HG03575 (cell line): ENCODE measurements at regions not wholly inside any gene's neighbourhood (a gene's known extent, or its start where the extent isn't known, plus 50 kb on each side); places are given as distances from the start of the nearest gene placed in this dataset.

Source experiments
- ATAC-seq: cut with Tn5 transposase; IDR thresholded peaks from one replicate; pipeline ENCODE4 v1.9.1; 2021; ENCODE audit not compliant: unreplicated experiment, insufficient number of reproducible peaks, low FRiP score; ENCODE audit errors: extremely low read depth

- ATAC-seq, result no peak
Measured at GRCh38 chr12:34386621-34387255, 364.4 kb downstream of the ALG10 start.

GRCh38 chr12:34387711-34388635, 365.7 kb downstream of the ALG10 start:
- no peak for ATAC-seq

DNA sequence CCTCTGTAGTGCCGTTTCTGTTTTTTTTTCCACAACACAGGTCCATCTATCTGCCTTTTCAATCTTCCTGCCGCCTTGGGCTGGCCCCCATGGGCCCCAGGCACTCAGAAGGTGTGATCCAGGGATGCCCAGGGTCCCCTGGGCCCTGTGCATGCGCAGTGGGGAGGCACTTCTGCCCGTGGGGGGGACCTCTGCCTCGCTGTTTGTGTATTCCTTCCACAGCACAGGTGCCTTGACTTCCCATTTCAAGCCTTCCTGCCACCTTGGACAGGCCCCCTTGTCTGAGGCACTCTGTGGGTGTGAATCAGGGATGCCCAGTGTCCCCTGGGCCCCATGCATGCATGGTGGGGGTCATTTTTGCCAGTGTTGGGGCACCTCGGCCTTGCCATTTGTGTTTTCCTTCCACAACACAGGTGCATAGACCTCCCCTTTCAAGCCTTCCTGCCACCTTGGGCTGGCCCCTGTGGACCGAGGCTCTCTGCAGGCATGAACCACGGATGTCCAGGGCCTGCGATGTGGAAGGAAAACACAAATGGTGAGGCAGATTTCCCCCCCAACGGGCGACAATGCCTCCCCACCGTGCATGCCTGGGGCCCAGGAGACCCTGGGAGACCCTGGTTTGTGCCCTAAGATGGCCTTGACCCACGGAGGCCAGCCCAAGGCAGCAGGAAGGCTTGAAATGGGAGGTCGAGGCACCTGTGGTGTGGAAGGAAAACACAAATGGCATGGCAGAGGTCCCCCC, 366.5 kb downstream of the ALG10 start:
- ATAC-seq, result no peak

- ATAC-seq, result no peak
Measured at GRCh38 chr12:34389378-34390170, 367.3 kb downstream of the ALG10 start.

GRCh38 chr12:34390171-34390841, 368.0 kb downstream of the ALG10 start:
- no peak for ATAC-seq

- no peak for ATAC-seq
Measured at GRCh38 chr12:34390846-34391700, 368.8 kb downstream of the ALG10 start.

GRCh38 chr12:34391771-34392581, 369.7 kb downstream of the ALG10 start:
- ATAC-seq, result no peak

- no peak for ATAC-seq
Measured at GRCh38 chr12:34392741-34393085, 370.4 kb downstream of the ALG10 start.

DNA sequence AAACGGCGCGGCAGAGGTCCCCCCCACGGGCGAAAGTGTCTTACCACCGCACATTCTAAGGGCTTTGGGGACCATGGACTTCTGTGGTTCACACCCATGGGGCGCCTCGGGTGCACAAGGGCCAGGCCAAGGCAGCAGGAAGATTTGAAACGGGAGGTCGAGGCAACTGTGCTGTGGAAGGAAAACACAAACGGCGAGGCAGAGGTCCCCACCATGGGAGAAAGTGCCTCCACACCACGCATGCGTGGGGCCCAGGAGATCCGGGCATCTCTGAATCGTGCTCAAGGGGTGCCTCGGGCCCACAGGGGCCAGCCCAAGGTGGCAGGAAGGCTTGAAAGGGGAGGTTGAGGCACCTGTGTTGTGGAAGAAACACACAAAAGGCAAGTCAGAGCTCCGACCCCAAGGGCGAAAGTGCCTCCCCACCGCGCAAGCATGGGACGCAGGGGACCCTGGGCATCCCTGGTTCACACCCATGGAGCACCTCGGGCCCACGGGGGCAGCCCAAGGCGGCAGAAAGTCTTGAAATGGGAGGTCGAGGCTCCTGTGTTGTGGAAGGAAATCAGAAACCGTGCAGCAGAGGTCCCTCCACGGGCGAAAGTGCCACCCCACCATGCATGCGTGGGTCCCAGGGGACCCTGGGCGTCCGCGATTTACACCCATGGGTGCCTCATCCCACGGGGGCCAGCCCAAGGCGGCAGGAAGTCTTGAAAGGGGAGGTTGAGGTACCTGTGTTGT, 371.0 kb downstream of the ALG10 start:
- ATAC-seq, result no peak

GRCh38 chr12:34393821-34394150, 371.5 kb downstream of the ALG10 start:
- no peak for ATAC-seq

DNA sequence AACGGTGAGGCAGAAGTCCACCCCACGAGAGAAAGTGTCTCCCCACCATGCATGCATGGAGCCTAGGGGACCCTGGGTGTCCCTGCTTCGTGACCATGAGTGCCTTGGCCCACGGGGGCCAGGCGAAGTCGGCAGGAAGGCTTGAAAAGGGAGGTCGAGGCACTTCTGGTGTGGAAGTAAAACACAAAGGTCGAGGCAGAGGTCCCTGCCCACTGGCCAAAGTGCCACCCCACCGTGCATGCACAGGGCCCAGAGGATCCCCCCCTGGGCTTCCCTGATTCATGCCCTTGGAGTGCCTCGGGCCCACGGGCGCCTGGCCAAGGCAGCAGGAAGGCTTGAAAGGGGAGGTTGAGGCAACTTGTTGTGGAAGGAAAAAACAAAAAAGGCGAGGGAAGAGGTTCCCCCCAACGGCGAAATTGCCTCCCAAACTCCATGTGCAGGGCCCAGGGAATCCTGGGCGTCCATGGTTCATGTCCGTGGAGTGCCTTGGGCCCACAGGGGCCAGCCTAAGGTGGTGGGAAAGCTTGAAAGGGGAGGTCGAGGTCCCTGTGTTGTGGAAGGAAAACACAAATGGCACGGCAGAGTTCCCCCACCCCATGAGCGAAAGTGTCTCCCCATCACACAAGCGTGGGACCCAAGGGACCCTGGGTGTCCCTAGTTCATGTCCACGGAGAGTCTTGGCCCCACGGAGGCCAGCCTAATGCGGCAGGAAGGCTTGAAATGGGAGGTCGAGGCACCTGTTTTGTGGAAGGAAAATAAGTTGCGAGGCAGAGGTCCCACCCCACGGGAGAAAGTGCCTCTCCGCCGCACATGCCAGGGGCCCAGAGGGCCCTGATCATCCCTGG, 372.1 kb downstream of the ALG10 start:
- no peak for ATAC-seq

GRCh38 chr12:34395056-34396005, 373.0 kb downstream of the ALG10 start:
- ATAC-seq, result no peak

- no peak for ATAC-seq
Measured at GRCh38 chr12:34396006-34396860, 373.9 kb downstream of the ALG10 start.
